ENCODE measurements at regions not wholly inside any gene's neighbourhood (a gene's known extent, or its start where the extent isn't known, plus 50 kb on each side); places are given as distances from the start of the nearest gene placed in this dataset.
"Not testable (repeated sequence)": the region's sequence is repeated elsewhere in the genome, so short reads cannot be mapped to it uniquely, and the experiment has no call there.

DNA sequence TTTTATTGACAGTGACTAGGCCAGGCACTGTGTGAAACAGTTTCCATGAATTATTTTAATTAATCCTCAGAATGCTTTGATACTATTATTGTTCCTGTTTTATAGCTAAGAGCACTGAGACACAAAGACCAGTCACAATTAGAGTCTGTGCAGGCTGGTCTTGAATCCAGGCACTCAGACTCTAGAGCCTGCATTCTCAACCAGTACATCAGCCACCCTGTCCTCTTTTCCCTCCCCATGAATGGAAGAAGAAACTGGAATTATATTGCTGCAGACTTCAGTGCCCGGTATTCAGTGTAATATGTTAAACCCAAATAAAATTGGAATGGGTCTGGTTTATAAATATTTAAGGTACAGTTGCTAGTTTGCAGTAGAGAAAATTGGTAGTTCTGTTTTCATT is 303.0 kb upstream of the RGS6 start:
- no peak for FAIRE-seq
- no peak for DNase-seq (ENCODE audit: extremely low spot score, insufficient read length, low read depth)

DNA sequence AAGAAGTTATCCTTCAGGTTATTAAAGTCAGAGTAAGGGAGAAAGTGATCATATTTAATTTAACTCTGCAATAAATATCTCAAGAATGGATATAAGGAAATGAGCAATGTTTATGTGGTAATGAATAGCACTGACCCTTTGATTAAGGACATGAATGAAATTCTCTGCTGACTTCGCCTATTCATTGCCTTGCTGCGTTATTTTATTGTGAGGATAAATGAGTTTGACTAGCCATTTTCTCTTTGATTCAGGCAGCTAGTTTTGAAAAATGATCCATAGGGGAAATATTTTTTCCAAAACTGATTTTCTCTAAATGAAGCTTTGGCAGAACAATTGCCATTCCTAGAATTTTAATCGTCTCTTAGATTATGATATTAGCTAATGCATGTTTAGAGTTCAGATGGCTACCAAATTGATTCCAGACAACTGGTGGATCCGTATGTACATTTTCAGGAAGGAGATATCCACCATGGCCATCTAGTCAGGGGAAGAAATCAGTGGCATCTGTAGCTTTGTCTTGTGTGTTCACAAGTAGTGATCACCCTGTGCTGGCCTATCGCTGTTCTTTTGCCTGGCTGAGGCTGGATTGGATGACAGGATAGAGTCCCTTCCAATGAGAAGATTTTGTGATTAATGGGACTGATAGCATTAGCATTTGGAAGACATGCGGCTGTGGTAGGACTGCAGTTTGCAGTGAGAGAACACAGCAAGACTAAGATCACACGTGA is 302.3 kb upstream of the RGS6 start:
- FAIRE-seq = no peak

GRCh38 chr14:71631030-71631429 is 301.2 kb upstream of the RGS6 start:
- not testable (repeated sequence) for FAIRE-seq

More for the DNA sequence above, 302.3 kb upstream of the RGS6 start:
- no peak for DNase-seq (ENCODE audit: extremely low spot score, insufficient read length, low read depth)

DNA sequence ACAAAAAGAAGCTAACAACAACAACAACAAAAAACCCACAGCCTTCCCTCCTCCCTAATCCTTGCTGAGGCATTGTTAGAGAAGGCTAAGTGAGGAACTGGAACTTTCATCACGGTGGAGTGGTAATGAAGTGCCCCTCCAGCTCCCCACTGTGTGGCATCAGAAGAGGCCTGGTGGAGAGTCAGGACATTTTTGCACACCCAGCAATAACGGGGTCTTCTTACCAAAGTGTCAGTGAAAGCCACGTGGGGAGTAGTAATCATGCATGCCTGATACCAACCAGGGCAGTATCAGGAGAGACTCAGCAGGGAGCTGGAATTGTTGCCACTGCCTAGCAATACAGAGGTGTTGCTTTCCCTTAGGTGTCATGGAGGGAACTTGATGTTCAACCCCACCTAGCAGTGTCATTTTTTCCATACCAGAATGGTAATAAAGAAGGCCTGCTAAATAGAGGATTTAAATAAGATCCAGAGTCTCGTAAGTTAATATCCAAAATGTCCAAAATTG is 299.7 kb upstream of the RGS6 start:
- FAIRE-seq = no peak

More at GRCh38 chr14:71631030-71631429, 301.2 kb upstream of the RGS6 start:
- DNase-seq (ENCODE audit: extremely low spot score, insufficient read length, low read depth) = not testable (repeated sequence)

DNA sequence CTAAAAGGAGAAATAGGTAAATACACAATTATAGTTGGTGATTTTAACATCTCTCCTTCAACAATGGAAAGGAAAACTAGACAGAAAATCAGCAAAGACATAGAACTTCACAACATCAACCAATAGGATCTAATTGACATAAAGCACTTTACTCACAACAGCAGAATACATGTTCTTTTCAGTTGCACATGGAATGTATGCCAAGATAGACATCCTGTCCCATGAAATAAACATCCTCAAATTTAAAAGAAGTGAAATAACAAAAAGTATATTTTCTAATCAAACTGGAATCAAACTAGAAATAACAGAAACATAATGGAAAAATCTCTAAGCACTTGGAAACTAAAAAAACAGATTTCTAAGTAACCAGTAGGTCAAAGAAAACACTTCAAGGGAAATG is 296.2 kb upstream of the RGS6 start:
- FAIRE-seq (no peak), DNase-seq (ENCODE audit: extremely low spot score, insufficient read length, low read depth) (no peak)

More for the DNA sequence above, 299.7 kb upstream of the RGS6 start:
- DNase-seq (ENCODE audit: extremely low spot score, insufficient read length, low read depth) = no peak

- DNase-seq (ENCODE audit: extremely low spot score, insufficient read length, low read depth) (no peak), FAIRE-seq (no peak)
These were observed 295.3 kb upstream of the RGS6 start for GRCh38 chr14:71636820-71637471.

- FAIRE-seq (peak; percentile 50), DNase-seq (ENCODE audit: extremely low spot score, insufficient read length, low read depth) (no peak)
These were observed 293.6 kb upstream of the RGS6 start for GRCh38 chr14:71638523-71639196.

- no peak for DNase-seq (ENCODE audit: extremely low spot score, insufficient read length, low read depth)
- no peak for FAIRE-seq
These were observed 289.5 kb upstream of the RGS6 start for GRCh38 chr14:71642715-71643114.

- FAIRE-seq = no peak
- no peak for DNase-seq (ENCODE audit: extremely low spot score, insufficient read length, low read depth)
These were observed 286.6 kb upstream of the RGS6 start for GRCh38 chr14:71645656-71646055.

GRCh38 chr14:71646518-71646917 is 285.7 kb upstream of the RGS6 start:
- no peak for DNase-seq (ENCODE audit: extremely low spot score, insufficient read length, low read depth)
- no peak for FAIRE-seq

- DNase-seq (ENCODE audit: extremely low spot score, insufficient read length, low read depth) = no peak
- FAIRE-seq = no peak
These were observed 285.0 kb upstream of the RGS6 start for GRCh38 chr14:71647086-71647784.

GRCh38 chr14:71648725-71649124 is 283.5 kb upstream of the RGS6 start:
- no peak for FAIRE-seq

DNA sequence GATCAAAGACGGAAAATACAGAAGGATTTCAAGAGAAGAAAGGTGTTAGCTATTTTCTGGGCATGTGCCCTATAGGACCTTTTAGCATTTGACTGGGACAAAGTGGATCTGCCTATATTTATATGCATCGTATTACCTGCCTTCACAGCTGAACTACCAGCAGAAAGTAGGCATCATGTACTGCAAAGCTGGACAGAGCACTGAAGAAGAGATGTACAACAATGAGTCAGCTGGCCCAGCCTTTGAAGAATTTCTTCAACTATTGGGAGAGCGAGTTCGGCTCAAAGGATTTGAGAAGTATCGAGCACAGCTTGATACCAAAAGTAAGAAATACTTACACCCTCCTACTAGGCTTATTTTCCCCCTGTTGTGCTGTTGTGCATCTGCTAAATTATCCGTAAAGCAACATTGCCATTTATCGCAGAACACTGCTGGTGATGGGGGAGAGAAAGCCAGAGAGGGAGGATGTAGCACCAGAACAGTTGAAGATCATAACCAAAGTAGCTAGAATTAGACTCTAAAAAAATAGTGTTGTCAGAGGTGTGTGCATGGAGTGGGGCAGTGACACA is 282.0 kb upstream of the RGS6 start:
- DNase-seq (ENCODE audit: extremely low spot score, insufficient read length, low read depth) = no peak
- FAIRE-seq = no peak

More at GRCh38 chr14:71648725-71649124, 283.5 kb upstream of the RGS6 start:
- DNase-seq (ENCODE audit: extremely low spot score, insufficient read length, low read depth) = no peak

DNA sequence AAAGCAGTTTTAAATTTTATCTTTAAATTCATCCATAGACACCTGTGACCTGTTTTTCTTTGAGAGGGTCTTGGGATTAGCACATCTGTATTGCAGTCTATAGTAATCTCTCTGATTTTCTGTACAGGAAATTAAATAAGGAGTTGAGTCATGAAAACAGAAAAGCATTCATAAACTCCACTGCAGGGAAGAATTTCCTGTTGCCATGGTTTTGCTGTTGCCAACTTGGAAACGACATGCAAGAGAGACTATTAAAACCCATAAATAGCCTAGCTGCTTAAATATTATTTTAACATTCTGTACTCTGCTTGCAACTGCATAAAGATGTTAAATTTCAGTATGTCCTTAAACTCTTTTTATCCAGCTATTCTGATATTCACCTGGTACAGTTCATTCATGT is 281.0 kb upstream of the RGS6 start:
- FAIRE-seq = no peak
- no peak for DNase-seq (ENCODE audit: extremely low spot score, insufficient read length, low read depth)

- DNase-seq (ENCODE audit: extremely low spot score, insufficient read length, low read depth) (no peak), FAIRE-seq (no peak)
These were observed 279.9 kb upstream of the RGS6 start for GRCh38 chr14:71652368-71652767.

GRCh38 chr14:71654810-71655209 is 277.4 kb upstream of the RGS6 start:
- no peak for FAIRE-seq
- no peak for DNase-seq (ENCODE audit: extremely low spot score, insufficient read length, low read depth)

- peak; percentile 75 for FAIRE-seq
- no peak for DNase-seq (ENCODE audit: extremely low spot score, insufficient read length, low read depth)
These were observed 273.9 kb upstream of the RGS6 start for GRCh38 chr14:71658261-71658860.

GRCh38 chr14:71659159-71659558 is 273.1 kb upstream of the RGS6 start:
- DNase-seq (ENCODE audit: extremely low spot score, insufficient read length, low read depth) (no peak), FAIRE-seq (no peak)

GRCh38 chr14:71661441-71661840 is 270.8 kb upstream of the RGS6 start:
- DNase-seq (ENCODE audit: extremely low spot score, insufficient read length, low read depth) (no peak), FAIRE-seq (no peak)
